GM12875 (cell line): ENCODE measurements at regions not wholly inside any gene's neighbourhood (a gene's known extent, or its start where the extent isn't known, plus 50 kb on each side); places are given as distances from the start of the nearest gene placed in this dataset.

Experiments
- H3K4me3 ChIP-seq: one replicate; pipeline ENCODE4 v1.5.1; 2011; ENCODE audit warnings: low read depth, low read length, control low read depth
- CTCF ChIP-seq: IDR thresholded peaks from 2 replicates; pipeline ENCODE4 v1.5.1; 2011; ENCODE audit warnings: low read depth, mild to moderate bottlenecking, control low read depth, inconsistent platforms, low read length, moderate library complexity, borderline replicate concordance; ENCODE audit not compliant: insufficient read depth

- H3K4me3 ChIP-seq: no peak overlapping the region
Observed at GRCh38 chr13:83825676-83826075, 56.6 kb downstream of the SLITRK1 start.

GRCh38 chr13:83824560-83824959 is 57.7 kb downstream of the SLITRK1 start:
- TF ChIP-seq CTCF: no peak
- H3K4me3 ChIP-seq: no peak overlapping the region

More at GRCh38 chr13:83825676-83826075, 56.6 kb downstream of the SLITRK1 start:
- no peak for TF ChIP-seq CTCF

- TF ChIP-seq CTCF: no peak
- no peak overlapping the region for H3K4me3 ChIP-seq
Observed at GRCh38 chr13:83824120-83824519, 58.2 kb downstream of the SLITRK1 start.

GRCh38 chr13:83819611-83820010 is 62.7 kb downstream of the SLITRK1 start:
- no peak overlapping the region for H3K4me3 ChIP-seq
- no peak for TF ChIP-seq CTCF

GRCh38 chr13:83819156-83819555 is 63.1 kb downstream of the SLITRK1 start:
- no peak for TF ChIP-seq CTCF
- no peak overlapping the region for H3K4me3 ChIP-seq

- no peak for TF ChIP-seq CTCF
- no peak overlapping the region for H3K4me3 ChIP-seq
Observed at GRCh38 chr13:83816081-83816480, 66.2 kb downstream of the SLITRK1 start.

GRCh38 chr13:83815598-83815997 is 66.7 kb downstream of the SLITRK1 start:
- no peak overlapping the region for H3K4me3 ChIP-seq
- no peak for TF ChIP-seq CTCF
